Sigmoid colon (tissue), 4 donors: ENCODE measurements at regions not wholly inside any gene's neighbourhood (a gene's known extent, or its start where the extent isn't known, plus 50 kb on each side); places are given as distances from the start of the nearest gene placed in this dataset.

Experiments used
- EP300 ChIP-seq, 4 donors: sonication (generic); formaldehyde crosslinking; IDR thresholded peaks; one replicate each; pipeline ENCODE4 v1.6.1; 2017; ENCODE audit warnings: antibody characterized with exemption in 4 of 4
- POLR2A ChIP-seq, 2 donors: fragments of 450-650 bp; IDR thresholded peaks; one replicate each; pipeline ENCODE4 v1.6.1; 2016; ENCODE audit warnings: antibody characterized with exemption in 2 of 2, mild to moderate bottlenecking in 2 of 2, moderate library complexity in 2 of 2
- POLR2AphosphoS5 ChIP-seq, 4 donors: sonication (generic); formaldehyde crosslinking; IDR thresholded peaks; one replicate each; pipeline ENCODE4 v1.6.1; 2017; ENCODE audit warnings: antibody characterized with exemption in 4 of 4
- TF ChIP-seq, protein P1 (sequence below), 4 experiments: fragments of 450-650 bp in 3 of 4; fragments of 200-600 bp in 1 of 4; IDR thresholded peaks; one replicate each; pipeline ENCODE4 v1.5.1; 2016 to 2019; ENCODE audit warnings: antibody characterized with exemption in 4 of 4, mild to moderate bottlenecking in 3 of 4, moderate library complexity in 2 of 4

DNA sequence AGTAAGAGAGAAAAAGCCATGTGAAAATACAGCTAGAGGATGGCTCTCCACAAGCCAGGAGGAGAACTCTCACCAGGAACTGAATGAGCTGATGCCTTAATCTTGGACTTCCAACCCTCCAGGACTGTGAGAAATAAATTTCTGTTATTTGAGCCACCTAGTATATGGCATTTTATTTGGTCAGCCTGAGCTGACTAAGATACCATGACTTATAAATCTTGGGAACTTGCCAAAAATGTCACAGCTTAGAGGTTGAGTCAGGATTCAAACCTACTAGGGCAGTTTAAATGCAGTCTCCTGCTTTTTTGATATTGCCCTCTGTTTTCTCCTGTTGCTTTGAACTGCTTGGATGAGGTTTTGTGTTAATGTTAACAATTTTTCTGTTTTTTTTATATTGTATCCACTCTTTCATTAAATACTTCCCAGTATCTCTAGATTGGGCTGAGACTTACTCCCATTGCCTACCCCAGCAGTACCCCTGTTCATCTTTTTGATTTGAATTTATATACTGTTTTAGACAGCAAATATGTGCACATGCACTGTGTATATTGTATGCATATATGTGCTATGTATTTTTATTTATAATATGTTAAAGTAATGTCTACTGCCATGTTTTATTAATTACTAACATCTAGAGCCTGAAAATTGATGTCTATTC is 1223.2 kb downstream of the OTOL1 start:
- TF ChIP-seq EP300 (IDR thresholded peaks at IDR 0.05) (no peak), POLR2AphosphoS5 (IDR thresholded peaks at IDR 0.05) (no peak), POLR2A (IDR thresholded peaks at IDR 0.05) (no peak)
- TF ChIP-seq, protein P1, sequence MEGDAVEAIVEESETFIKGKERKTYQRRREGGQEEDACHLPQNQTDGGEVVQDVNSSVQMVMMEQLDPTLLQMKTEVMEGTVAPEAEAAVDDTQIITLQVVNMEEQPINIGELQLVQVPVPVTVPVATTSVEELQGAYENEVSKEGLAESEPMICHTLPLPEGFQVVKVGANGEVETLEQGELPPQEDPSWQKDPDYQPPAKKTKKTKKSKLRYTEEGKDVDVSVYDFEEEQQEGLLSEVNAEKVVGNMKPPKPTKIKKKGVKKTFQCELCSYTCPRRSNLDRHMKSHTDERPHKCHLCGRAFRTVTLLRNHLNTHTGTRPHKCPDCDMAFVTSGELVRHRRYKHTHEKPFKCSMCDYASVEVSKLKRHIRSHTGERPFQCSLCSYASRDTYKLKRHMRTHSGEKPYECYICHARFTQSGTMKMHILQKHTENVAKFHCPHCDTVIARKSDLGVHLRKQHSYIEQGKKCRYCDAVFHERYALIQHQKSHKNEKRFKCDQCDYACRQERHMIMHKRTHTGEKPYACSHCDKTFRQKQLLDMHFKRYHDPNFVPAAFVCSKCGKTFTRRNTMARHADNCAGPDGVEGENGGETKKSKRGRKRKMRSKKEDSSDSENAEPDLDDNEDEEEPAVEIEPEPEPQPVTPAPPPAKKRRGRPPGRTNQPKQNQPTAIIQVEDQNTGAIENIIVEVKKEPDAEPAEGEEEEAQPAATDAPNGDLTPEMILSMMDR (IDR thresholded peaks at IDR 0.05), result no peak
